ENCODE measurements at regions not wholly inside any gene's neighbourhood (a gene's known extent, or its start where the extent isn't known, plus 50 kb on each side); places are given as distances from the start of the nearest gene placed in this dataset.

- peak overlapping the region in 1 of 4 donors; percentile 2 for H3K27ac ChIP-seq
- WGBS, 2 donors (ENCODE audit: low coverage in 1 of 2) = 28 to 44% methylated on average over 2 of the region's 2 CpGs
These were observed 266.9 kb downstream of the KTN1 start for GRCh38 chr14:55846826-55847446.

DNA sequence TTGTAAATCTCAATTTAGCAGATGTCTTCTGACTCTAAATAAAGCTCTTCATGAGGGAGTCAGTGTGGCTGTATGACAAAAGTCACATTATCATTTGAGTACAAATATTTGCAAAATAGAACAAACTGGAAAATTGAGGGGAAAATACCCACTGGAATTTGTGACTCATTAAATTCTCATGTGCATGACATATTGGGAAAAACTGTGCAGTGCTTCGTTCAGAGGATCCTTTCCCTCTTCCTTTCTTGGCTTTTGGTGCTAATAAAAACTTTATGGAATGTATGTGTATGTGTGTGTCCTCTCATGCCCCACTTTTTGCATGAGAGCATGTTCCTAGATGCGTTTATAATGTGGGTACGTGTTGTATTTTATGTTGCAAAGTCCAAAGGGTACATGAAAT, 267.8 kb downstream of the KTN1 start:
- Histone ChIP-seq H3K4me3 (no peak overlapping the region), H3K27ac (peak overlapping the region in 1 of 4 donors; percentile 2), H3K9me3 (no peaks in the 10 kb centered on the region), H3K4me1 (peaks cover 0 to 8% (median 0%) of the 10 kb centered on the region in 4 donors), H3K36me3 (no peaks in the 10 kb centered on the region), H3K27me3 (no peaks in the 10 kb centered on the region)
- TF ChIP-seq, protein P1, sequence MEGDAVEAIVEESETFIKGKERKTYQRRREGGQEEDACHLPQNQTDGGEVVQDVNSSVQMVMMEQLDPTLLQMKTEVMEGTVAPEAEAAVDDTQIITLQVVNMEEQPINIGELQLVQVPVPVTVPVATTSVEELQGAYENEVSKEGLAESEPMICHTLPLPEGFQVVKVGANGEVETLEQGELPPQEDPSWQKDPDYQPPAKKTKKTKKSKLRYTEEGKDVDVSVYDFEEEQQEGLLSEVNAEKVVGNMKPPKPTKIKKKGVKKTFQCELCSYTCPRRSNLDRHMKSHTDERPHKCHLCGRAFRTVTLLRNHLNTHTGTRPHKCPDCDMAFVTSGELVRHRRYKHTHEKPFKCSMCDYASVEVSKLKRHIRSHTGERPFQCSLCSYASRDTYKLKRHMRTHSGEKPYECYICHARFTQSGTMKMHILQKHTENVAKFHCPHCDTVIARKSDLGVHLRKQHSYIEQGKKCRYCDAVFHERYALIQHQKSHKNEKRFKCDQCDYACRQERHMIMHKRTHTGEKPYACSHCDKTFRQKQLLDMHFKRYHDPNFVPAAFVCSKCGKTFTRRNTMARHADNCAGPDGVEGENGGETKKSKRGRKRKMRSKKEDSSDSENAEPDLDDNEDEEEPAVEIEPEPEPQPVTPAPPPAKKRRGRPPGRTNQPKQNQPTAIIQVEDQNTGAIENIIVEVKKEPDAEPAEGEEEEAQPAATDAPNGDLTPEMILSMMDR (IDR thresholded peaks at IDR 0.05) = no peak
- TF ChIP-seq POLR2A (IDR thresholded peaks at IDR 0.05) (no peak), EP300 (IDR thresholded peaks at IDR 0.05; ENCODE audit: low read depth) (no peak), POLR2AphosphoS5 (IDR thresholded peaks at IDR 0.05) (no peak)
- in situ Hi-C loops (cut with MboI; ENCODE audit: low pct_ligation_motif_present in 1 of 4, low pct_unique_long_range_greater_than_20kb in 1 of 4, low sequenced_read_pairs in 3 of 4) (no loop called here), intact Hi-C loops (cut with DNase I; ENCODE audit: low total_unique reads) (no loop called here)
- no peak for DNase-seq
- 22 to 38% methylated on average over 1 to 3 of the region's 3 CpGs for WGBS, 2 donors (ENCODE audit: low coverage in 1 of 2)

More at GRCh38 chr14:55846826-55847446, 266.9 kb downstream of the KTN1 start:
- intact Hi-C loops (cut with DNase I; ENCODE audit: low total_unique reads) (no loop called here), in situ Hi-C loops (cut with MboI; ENCODE audit: low pct_ligation_motif_present in 1 of 4, low pct_unique_long_range_greater_than_20kb in 1 of 4, low sequenced_read_pairs in 3 of 4) (no loop called here)
- DNase-seq = no peak
- Histone ChIP-seq H3K9me3 (no peaks in the 10 kb centered on the region), H3K4me3 (no peak overlapping the region), H3K36me3 (no peaks in the 10 kb centered on the region), H3K4me1 (peaks cover 0 to 8% (median 0%) of the 10 kb centered on the region in 4 donors), H3K27me3 (no peaks in the 10 kb centered on the region)
- TF ChIP-seq EP300 (IDR thresholded peaks at IDR 0.05; ENCODE audit: low read depth) (no peak), POLR2AphosphoS5 (IDR thresholded peaks at IDR 0.05) (no peak), POLR2A (IDR thresholded peaks at IDR 0.05) (no peak)
- TF ChIP-seq, protein P1 (IDR thresholded peaks at IDR 0.05) = no peak

DNA sequence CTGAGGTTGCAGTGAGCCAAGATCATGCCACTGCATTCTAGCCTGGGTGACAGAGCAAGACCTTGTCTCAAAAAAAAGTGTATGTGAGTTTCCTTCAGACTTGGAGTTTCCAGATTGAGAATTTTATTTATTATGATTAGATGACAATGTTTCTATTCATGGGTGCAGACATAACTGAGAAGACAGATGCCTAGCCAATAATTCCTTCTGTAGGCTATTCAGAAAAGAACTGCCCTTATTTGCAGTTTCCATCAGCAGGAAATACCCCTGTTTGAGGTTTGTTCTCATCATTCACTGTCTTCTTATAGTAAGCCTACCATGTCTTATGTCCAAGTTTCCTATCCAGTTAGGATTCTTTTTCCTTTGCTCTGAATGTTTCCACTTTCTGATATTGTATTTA, 269.0 kb downstream of the KTN1 start:
- no peaks in the 10 kb centered on the region for H3K36me3 ChIP-seq
- intact Hi-C loops (cut with DNase I; ENCODE audit: low total_unique reads) (no loop called here), in situ Hi-C loops (cut with MboI; ENCODE audit: low pct_ligation_motif_present in 1 of 4, low pct_unique_long_range_greater_than_20kb in 1 of 4, low sequenced_read_pairs in 3 of 4) (no loop called here)
- H3K9me3 ChIP-seq = no peaks in the 10 kb centered on the region
- H3K27me3 ChIP-seq = no peaks in the 10 kb centered on the region
- H3K4me1 ChIP-seq = peaks cover 0 to 5% (median 0%) of the 10 kb centered on the region in 4 donors
- DNase-seq = no peak
- no peak overlapping the region for H3K4me3 ChIP-seq
- no peak overlapping the region for H3K27ac ChIP-seq
- TF ChIP-seq POLR2AphosphoS5 (IDR thresholded peaks at IDR 0.05) = no peak

GRCh38 chr14:55849833-55850232, 268.4 kb upstream of the PELI2 start:
- TF ChIP-seq, protein P1 (IDR thresholded peaks at IDR 0.05) = no peak
- TF ChIP-seq POLR2A (IDR thresholded peaks at IDR 0.05) (no peak), EP300 (IDR thresholded peaks at IDR 0.05; ENCODE audit: low read depth) (no peak), POLR2AphosphoS5 (IDR thresholded peaks at IDR 0.05) (no peak)
- no peaks in the 10 kb centered on the region for H3K9me3 ChIP-seq
- no peaks in the 10 kb centered on the region for H3K27me3 ChIP-seq
- in situ Hi-C loops (cut with MboI; ENCODE audit: low pct_ligation_motif_present in 1 of 4, low pct_unique_long_range_greater_than_20kb in 1 of 4, low sequenced_read_pairs in 3 of 4) = loop anchor here in 1 of 4 donors (25.0 kb wide), 1 partner anchor 487 kb away; no protein-coding TSS in a partner anchor
- H3K36me3 ChIP-seq = no peaks in the 10 kb centered on the region
- DNase-seq = no peak
- WGBS, 2 donors (ENCODE audit: low coverage in 1 of 2) = 88 to 92% methylated on average over 1 to 2 of the region's 2 CpGs
- no peak overlapping the region for H3K27ac ChIP-seq
- intact Hi-C loops (cut with DNase I; ENCODE audit: low total_unique reads) = no loop called here
- H3K4me3 ChIP-seq = no peak overlapping the region
- H3K4me1 ChIP-seq = peaks cover 0 to 3% (median 0%) of the 10 kb centered on the region in 4 donors
